HG03060 (cell line): ENCODE measurements at regions not wholly inside any gene's neighbourhood (a gene's known extent, or its start where the extent isn't known, plus 50 kb on each side); places are given as distances from the start of the nearest gene placed in this dataset.

Experiments
- ATAC-seq: cut with Tn5 transposase; IDR thresholded peaks from one replicate; pipeline ENCODE4 v1.9.1; 2021; ENCODE audit warnings: low read depth, moderate number of reproducible peaks; ENCODE audit not compliant: unreplicated experiment

GRCh38 chrX:46306103-46306502 lies 239.1 kb downstream of the ZNF674 start:
- no peak for ATAC-seq

- ATAC-seq, result no peak
These were observed 239.8 kb downstream of the ZNF674 start for GRCh38 chrX:46305431-46305830.

GRCh38 chrX:46301903-46302302 lies 243.3 kb downstream of the ZNF674 start:
- no peak for ATAC-seq

- ATAC-seq, result no peak
These were observed 246.4 kb downstream of the ZNF674 start for GRCh38 chrX:46298821-46299220.

- ATAC-seq, result no peak
These were observed 249.3 kb downstream of the ZNF674 start for GRCh38 chrX:46295963-46296362.

- ATAC-seq, result no peak
These were observed 251.0 kb downstream of the ZNF674 start for GRCh38 chrX:46294234-46294633.

- ATAC-seq, result no peak
These were observed 265.3 kb downstream of the ZNF674 start for GRCh38 chrX:46279925-46280313.

GRCh38 chrX:46279214-46279924 lies 265.9 kb downstream of the ZNF674 start:
- no peak for ATAC-seq

GRCh38 chrX:46278572-46278971 lies 266.6 kb downstream of the ZNF674 start:
- no peak for ATAC-seq

GRCh38 chrX:46268412-46268811 lies 276.8 kb downstream of the ZNF674 start:
- no peak for ATAC-seq

- no peak for ATAC-seq
These were observed 281.7 kb downstream of the ZNF674 start for GRCh38 chrX:46263494-46263893.

GRCh38 chrX:46262304-46262703 lies 282.9 kb downstream of the ZNF674 start:
- no peak for ATAC-seq

- ATAC-seq, result no peak
These were observed 284.7 kb downstream of the ZNF674 start for GRCh38 chrX:46260499-46260898.

GRCh38 chrX:46258356-46258755 lies 286.9 kb downstream of the ZNF674 start:
- ATAC-seq, result no peak

- ATAC-seq, result no peak
These were observed 287.8 kb downstream of the ZNF674 start for GRCh38 chrX:46257451-46257879.

GRCh38 chrX:46256875-46257274 lies 288.3 kb downstream of the ZNF674 start:
- ATAC-seq, result no peak

GRCh38 chrX:46255046-46255445 lies 290.2 kb downstream of the ZNF674 start:
- no peak for ATAC-seq

GRCh38 chrX:46254641-46255040 lies 290.6 kb downstream of the ZNF674 start:
- no peak for ATAC-seq

- ATAC-seq, result no peak
These were observed 293.5 kb downstream of the ZNF674 start for GRCh38 chrX:46251755-46252154.

- ATAC-seq, result no peak
These were observed 295.1 kb downstream of the ZNF674 start for GRCh38 chrX:46250151-46250550.

- no peak for ATAC-seq
These were observed 297.8 kb downstream of the ZNF674 start for GRCh38 chrX:46247456-46247855.

- ATAC-seq, result no peak
These were observed 300.8 kb downstream of the ZNF674 start for GRCh38 chrX:46244451-46244850.

GRCh38 chrX:46236411-46236810 lies 308.8 kb downstream of the ZNF674 start:
- ATAC-seq, result no peak
